SKM-1 (cell line): ENCODE measurements at regions not wholly inside any gene's neighbourhood (a gene's known extent, or its start where the extent isn't known, plus 50 kb on each side); places are given as distances from the start of the nearest gene placed in this dataset.

Experiments used
- DNase-seq: peaks from one replicate; lab custom pipeline; 2025; ENCODE audit not compliant: unreplicated experiment; lab: John Stamatoyannopoulos, UW

GRCh38 chr5:145221416-145221815 is 613.7 kb downstream of the PRELID2 start:
- no peak for DNase-seq

DNA sequence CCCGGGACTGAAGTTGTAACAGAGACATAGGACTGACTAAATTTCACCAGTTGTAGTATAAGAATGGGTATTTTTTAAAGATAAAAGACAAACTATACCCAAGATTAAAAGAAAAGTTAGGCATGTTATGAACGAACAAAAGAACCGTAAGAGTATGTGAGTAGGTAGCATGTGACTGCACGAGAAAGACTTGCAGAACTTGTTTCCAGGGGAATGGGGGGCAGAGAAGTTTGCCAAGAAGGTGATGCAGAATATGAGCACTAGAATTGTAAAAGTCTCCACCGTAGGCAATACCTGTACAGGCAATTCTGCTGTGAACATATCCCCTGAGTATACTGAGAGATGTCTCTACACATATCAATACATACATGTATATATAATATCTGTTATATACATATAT is 614.7 kb downstream of the PRELID2 start:
- no peak for DNase-seq

DNA sequence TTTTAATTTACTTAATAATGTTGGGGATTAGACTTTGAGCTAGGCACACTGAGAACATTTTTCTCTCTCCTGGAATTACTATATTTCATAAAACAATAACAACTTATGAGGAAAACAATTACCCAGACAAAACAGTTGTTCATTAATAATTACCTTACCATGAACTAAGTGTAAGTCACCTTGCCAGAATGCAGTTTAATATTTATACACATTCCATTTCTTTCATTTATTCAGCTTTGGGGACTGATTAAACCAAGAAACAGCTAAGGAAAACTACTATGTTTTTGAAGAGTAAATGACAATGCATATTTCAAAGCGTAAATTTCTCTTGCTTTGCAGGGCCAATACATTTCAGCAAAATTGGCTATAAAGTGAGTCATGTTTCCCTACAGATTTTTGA is 616.2 kb downstream of the PRELID2 start:
- no peak for DNase-seq

- no peak for DNase-seq
Observed at GRCh38 chr5:145218019-145218418, 617.1 kb downstream of the PRELID2 start.

DNA sequence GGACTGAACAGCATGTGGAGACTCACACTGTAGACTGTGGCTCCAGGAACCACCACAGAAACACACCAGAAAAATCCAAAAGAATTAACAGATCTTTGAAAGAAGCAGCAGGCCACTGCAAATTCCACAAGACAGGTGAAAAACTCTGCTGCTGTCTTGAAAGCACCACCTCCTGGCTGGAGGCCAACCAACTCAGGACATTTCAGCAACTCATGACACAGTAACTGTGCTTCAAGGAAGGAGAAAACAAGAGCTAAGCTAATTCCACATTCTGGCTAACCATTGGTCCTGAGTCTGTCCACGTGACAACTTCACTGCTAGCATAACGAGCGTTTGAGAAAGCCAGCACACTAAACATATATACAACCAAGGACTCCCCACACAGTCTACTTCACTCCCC is 625.1 kb downstream of the PRELID2 start:
- no peak for DNase-seq

DNA sequence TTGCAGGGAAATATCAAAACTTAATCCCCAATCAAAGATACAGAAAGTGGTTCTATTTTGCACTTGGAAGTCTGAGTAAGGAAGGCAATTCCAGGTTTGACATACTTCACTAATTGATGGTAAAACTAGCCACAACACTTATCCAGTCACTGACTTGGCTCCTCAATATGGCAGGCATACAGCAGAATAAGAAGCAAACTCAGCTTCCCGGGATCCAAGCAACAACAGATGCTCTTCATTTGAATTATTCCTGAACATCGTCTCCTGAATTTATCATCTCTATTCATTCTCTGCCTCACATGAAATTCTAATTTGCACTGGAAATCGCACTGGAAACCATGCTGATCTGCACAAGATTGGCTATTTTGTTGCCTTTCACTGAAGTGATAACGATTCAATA is 629.6 kb downstream of the PRELID2 start:
- no peak for DNase-seq

GRCh38 chr5:145204743-145205142 is 630.4 kb downstream of the PRELID2 start:
- DNase-seq, result no peak

GRCh38 chr5:145203193-145203592 is 631.9 kb downstream of the PRELID2 start:
- DNase-seq, result no peak

GRCh38 chr5:145198525-145199260 is 636.4 kb downstream of the PRELID2 start:
- DNase-seq, result no peak

GRCh38 chr5:145189746-145190145 is 645.4 kb downstream of the PRELID2 start:
- DNase-seq, result no peak

DNA sequence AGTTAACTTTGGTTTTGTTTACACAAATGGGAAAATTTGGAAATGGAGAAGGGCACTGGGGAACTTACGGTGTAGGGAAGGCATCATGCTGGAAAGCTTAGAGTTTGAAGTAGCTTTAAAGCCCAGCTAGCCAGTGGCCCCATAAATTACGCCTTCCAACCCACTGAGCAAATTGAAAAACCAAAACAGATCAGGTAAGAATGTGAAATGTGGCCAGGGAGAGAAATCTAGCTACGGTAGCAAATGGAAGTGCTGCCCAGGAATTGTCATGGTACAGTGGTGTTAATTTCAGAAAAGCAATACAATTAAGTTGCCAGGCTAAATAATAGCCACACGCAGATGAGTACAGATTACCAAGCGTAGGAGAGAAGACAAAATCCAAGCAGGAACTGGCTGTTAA is 654.8 kb downstream of the PRELID2 start:
- DNase-seq, result no peak

- no peak for DNase-seq
Observed at GRCh38 chr5:145178641-145179523, 656.3 kb downstream of the PRELID2 start.

DNA sequence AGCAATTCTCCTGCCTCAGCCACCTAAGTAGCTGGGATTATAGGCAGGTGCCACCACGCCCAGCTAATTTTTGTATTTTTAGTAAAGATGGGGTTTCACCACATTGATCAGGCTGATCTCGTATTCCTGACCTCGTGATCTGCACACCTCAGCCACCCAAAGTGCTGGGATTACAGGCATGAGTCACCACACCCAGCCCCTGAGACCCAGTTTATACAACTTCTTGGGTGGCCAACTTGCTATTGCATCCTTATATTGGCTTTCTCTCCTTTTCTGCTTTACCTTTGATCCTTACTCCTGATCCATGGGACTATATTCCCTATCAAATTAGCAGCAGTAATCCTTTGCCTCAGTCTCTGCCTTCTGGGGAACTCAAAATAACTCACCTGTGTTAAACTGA is 659.1 kb downstream of the PRELID2 start:
- no peak for DNase-seq

DNA sequence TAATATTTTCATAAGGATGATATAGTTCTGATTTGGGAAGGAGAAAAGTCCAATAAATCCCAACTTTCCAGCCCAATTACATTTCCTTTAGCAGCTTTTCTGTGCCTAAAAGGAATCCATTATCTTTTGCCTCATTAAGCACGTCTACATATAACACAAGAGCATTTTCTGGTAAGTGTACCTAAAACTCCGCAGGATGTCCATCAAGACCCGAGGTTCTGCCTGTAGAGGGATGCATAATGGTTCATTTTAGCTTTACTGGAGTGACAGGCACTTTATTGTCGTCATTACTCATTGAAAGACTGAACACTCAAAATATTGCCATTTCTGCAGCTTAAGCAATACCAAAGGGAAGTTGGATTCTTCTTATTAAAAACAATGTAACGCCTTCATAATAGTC is 669.0 kb downstream of the PRELID2 start:
- no peak for DNase-seq

- no peak for DNase-seq
Observed at GRCh38 chr5:145163876-145164275, 671.3 kb downstream of the PRELID2 start.

DNA sequence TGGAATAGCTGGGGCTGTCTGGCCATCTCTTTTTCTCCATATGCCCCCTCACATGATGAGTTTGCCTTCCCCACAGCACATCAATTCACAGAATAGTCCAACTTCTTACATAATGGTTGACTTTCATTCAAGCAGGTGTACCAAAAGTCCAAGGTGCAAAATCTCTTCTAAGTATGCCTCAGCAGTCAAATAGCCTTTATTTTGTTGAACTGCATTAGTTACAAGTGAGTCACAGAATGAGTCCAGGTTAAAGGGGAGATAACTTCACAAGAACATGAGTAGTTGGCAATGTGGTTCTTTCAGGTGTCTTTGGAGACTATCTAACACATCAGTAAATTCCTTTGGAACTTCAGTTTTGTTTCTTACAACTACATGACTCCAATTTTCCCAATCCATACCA is 672.5 kb downstream of the PRELID2 start:
- no peak for DNase-seq

DNA sequence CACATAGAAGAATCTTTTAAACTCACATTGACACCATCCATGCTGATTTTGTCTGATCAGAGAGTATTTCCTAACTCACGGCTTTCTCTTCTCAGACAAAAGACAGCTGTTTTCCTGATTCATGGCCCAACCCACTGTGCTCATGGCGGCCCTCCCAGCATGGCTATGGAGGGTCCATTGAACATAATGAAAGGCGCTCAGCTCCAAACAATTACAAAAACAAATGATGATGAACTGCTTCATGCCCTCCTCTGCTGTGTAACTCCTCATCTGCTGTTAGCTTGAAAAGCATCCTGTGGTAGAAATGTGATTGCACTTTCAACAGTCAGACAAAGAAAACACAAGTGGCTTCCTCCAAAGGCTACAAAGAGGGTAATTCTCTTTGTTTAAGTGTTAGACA is 673.8 kb downstream of the PRELID2 start:
- DNase-seq, result no peak

- no peak for DNase-seq
Observed at GRCh38 chr5:145160679-145161078, 674.5 kb downstream of the PRELID2 start.

DNA sequence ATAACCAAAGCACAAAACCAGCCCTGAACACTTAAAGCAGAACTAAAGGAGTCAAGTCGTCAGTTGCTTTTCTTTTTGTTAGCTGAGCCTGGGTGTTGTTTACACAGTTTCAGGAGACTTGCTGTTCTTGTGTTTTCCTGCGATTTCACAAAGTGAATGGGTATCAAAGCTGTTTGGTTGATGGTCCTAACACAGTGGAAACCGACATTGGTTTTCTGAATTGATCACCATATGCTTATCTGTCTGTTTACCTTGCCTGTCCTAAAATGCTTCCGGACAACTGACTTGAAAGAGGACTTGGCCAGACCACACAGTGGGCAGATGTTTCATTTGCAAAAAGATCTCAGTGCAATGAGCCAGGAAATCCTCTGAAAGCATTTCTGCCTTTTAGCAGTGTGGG is 676.4 kb downstream of the PRELID2 start:
- no peak for DNase-seq

GRCh38 chr5:145157841-145158240 is 677.3 kb downstream of the PRELID2 start:
- DNase-seq, result no peak

DNA sequence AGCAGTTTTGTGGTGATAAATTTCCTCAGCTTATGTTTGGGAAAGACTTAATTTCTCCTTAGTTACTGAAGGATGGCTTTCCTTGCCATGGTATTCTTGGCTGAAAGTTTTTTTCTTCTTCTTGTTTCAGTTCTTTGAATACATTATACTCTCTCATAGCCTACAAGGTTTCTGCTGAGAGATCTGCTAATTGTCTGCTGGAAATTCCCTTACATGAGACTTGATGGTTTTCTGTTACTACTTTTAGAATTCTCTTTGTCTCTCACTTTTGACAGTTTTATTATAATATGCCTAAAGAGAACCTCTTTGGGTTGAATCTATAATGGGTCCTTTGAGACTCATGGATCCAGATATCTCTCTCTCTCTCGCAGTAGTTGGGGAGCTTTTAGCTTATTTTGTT is 693.6 kb downstream of the PRELID2 start:
- no peak for DNase-seq

GRCh38 chr5:145130996-145131395 is 704.1 kb downstream of the PRELID2 start:
- DNase-seq, result no peak
